Dedifferentiated amniotic fluid mesenchymal stem cell (primary cell): ENCODE measurements at regions not wholly inside any gene's neighbourhood (a gene's known extent, or its start where the extent isn't known, plus 50 kb on each side); places are given as distances from the start of the nearest gene placed in this dataset.
"Not testable (repeated sequence)": the region's sequence is repeated elsewhere in the genome, so short reads cannot be mapped to it uniquely, and the experiment has no call there.

Experiments
- DNase-seq: peaks from one replicate; pipeline ENCODE4 v3.0.0-alpha.2; 2016; ENCODE audit errors: extremely low spot score

DNA sequence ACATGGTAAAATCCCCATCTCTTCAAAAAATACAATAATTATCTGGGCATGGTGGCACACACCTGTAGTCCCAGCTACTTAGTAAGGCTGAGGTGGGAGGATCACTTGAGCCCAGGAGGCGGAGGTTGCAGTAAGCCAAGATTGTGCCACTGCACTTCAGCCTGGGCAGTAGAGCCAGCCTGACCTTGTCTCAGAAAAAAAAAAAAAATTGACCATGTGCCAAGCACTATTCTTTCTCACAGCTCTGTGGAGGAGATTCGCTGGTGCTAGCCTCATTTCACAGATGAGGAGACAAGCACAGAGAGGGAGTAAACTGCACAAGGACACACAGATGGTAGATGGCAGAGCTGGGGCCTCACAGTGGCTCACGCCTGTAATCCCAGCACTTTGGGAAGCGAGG lies 131.8 kb upstream of the JARID2 start:
- DNase-seq = no peak

DNA sequence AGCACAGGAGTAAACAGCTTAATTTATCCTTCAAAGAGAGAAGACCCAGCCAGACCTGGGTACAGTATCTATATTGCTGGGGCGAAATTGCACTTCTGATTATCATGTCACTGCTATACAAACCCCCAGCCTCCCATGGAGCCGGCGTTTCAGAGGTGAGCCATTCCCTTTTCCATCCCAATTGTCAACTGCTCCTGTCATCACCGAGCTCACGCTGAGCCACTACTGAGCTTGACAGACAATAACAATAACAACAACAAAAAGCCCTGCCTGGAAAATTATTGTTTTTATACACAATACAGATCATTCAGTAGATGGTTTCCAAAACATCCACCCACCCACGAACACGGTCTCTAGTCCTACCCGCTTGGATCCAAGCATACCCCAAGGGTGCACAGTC lies 129.0 kb upstream of the JARID2 start:
- no peak for DNase-seq

GRCh38 chr6:15121443-15121842 lies 124.4 kb upstream of the JARID2 start:
- DNase-seq = no peak

GRCh38 chr6:15121977-15122550 lies 123.8 kb upstream of the JARID2 start:
- DNase-seq = no peak

GRCh38 chr6:15129887-15130286 lies 116.0 kb upstream of the JARID2 start:
- DNase-seq = no peak

- no peak for DNase-seq
These were observed 114.6 kb upstream of the JARID2 start for GRCh38 chr6:15131234-15131633.

DNA sequence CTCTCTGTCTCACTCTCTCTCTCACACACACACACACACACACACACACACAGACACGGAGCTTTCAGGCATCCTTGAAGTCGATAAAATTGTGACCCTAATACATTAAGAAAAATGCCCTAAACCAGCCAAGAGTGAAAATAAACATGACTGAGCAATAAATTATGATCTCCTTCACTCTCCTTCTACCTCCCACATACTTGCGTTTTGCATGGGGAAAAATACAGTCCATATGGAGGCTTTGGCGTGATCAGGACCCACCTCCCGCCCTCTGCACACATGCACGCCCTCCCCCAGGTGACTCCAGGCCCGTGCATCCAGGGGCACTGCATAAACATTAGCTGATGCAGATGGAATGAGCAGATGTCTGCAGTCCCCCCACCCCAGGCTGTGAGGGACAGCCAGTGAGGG lies 114.2 kb upstream of the JARID2 start:
- no peak for DNase-seq

- no peak for DNase-seq
These were observed 113.7 kb upstream of the JARID2 start for GRCh38 chr6:15132167-15132566.

GRCh38 chr6:15132854-15133670 lies 112.8 kb upstream of the JARID2 start:
- DNase-seq = no peak

GRCh38 chr6:15137086-15137485 lies 108.8 kb upstream of the JARID2 start:
- no peak for DNase-seq

GRCh38 chr6:15143086-15143485 lies 102.8 kb upstream of the JARID2 start:
- no peak for DNase-seq

DNA sequence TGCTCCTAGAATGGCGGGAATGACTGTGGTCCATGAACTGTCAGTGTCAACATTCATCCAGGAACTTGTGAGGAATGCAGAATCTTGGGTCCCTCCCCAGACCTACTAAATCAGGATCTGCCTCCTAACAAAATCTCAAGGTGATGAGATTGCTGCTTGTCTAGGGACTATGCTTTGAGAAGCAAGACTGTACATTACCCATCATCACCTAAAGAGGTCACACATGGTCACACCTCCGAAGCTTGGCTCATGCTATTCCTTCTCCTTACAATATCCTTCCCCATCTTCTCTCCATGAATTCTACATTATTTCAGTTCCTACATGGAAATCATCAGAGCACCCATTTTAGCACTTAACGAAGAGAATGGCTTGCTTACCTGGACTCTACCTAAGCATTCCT lies 102.3 kb upstream of the JARID2 start:
- DNase-seq = no peak

DNA sequence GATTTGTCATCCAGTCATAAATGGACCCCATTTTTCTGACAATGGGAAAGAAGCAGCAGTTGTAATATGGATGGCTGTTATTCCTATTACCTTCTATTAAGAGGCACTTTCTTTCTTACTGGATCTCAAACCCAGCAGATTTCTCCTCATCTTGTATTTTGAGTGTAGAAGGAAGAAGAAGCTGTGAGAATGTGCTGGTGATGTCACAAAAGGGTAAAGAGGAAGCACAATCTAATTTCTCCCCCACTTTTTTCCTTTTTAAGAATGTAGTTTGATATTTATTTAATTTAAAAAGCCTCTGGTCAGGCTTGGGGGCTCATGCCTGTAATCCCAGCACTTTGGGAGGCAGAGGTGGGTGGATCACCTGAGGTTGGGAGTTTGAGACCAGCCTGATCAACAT lies 100.0 kb upstream of the JARID2 start:
- no peak for DNase-seq

DNA sequence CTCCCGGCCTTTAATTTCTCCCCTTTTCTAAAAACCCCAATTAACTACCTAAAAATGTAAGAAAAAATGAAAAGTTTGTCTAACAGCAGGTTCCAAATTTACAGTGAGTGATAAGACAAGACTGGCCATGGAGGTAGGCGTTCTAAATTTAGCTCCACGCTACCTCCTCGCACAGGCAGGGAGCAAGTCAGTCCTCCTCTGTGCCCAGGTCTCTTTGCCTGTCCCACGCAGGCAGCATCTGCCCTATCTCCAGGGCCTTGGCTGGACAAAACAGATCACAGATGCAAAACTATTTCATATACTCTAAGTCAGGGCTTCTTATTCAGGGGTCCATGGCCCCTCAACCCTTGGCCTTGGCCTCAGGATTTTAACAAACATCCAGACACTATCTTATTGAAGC lies 98.0 kb upstream of the JARID2 start:
- no peak for DNase-seq

DNA sequence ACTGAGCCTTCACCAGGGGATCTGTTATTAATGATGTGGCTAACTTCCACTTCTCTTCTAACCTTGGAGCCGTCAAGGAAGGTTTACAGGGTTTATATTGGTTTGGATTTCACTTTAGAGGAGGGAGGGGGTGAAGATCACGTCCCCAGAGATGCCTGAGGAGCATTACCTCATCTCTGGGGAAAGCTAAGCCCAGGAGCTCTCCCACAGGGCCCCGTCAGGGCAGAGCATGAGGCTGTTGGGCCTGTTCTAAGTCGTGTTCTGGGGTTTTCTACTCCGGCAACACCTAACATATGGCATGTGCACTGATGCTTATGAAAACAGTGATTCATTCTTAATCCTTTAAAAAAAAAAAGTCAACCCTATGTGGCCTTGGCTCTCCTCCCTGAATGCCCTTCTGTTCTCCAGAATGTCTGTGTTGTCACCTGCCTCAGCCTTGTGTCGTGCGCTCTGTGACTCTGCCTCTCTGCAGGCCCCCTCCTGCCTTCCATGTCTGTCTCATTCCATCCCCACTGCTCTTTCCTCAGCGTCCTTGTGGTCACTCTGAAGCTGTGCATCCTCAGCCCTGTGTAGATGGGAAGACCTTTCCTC lies 97.4 kb upstream of the JARID2 start:
- peak; percentile 66 for DNase-seq

- DNase-seq = no peak
These were observed 95.7 kb upstream of the JARID2 start for GRCh38 chr6:15150207-15150606.

DNA sequence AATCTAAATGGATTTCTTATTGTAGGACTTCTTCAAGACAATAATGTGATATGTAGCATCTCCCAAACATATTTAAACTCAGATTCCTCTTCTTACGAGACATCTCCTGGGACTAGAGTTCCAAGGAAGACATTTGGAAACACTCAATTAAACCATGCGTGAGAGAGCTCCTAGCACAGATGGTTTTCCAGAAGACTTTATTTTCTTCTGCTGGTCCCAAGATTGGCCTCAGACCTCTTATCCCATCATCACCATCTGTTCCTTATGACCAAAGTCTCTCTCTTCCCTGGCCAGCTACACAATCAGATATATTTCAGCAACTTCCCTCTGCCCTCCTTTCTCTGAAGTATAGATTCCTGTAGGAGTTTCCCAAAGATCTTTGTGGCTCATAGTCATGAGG lies 93.2 kb upstream of the JARID2 start:
- DNase-seq = no peak

- no peak for DNase-seq
These were observed 92.7 kb upstream of the JARID2 start for GRCh38 chr6:15153191-15153590.

DNA sequence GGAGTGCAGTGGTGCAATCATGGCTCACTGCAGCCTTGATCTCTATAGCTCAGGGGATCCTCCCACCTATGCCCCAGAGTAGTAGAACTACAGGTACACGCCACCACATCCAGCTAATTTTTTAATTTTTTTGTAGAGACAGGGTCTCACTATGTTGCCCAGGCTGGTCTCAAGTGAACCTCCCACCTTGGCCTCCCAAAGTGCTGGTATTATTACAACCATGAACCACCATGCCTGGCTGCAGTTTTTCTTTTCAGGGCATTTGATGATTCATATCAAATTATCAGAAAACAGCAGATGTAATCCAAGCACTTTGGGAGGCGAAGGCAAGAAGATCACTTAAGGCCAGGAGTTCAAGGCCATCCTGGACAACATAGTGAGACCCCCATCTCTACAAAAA lies 88.4 kb upstream of the JARID2 start:
- DNase-seq = no peak

- DNase-seq = no peak
These were observed 86.8 kb upstream of the JARID2 start for GRCh38 chr6:15158821-15159619.

DNA sequence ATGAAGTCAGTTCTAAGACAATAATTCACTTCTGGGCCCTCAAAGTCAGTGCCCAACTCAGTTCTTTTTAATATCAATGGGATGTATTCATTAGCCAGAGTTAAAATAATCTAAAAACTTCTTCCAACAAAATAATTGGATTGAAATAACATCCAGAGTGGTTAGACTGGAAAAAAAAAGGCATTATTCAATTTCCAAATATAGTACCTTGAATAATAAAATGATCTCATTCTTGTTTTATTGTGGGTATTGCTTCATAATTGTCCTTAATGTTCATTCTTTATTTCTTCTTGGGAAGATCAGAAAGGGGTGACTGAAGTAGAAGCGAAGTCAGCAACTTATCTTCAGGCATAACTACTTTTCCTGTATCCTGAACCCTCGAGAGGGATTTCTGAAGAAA lies 85.1 kb upstream of the JARID2 start:
- DNase-seq = no peak

- DNase-seq = not testable (repeated sequence)
These were observed 81.0 kb upstream of the JARID2 start for GRCh38 chr6:15164855-15165254.
